ENCODE measurements at regions not wholly inside any gene's neighbourhood (a gene's known extent, or its start where the extent isn't known, plus 50 kb on each side); places are given as distances from the start of the nearest gene placed in this dataset.

- no peak for TF ChIP-seq CTCF (IDR thresholded peaks at IDR 0.05)
- TF ChIP-seq POLR2A (IDR thresholded peaks at IDR 0.05) = no peak
These were observed 280.8 kb downstream of the RERGL start for GRCh38 chr12:17809206-17809605.
